DMS53 treated with DMSO at 0.1 percent for 48 hours (cell line): ENCODE measurements at regions not wholly inside any gene's neighbourhood (a gene's known extent, or its start where the extent isn't known, plus 50 kb on each side); places are given as distances from the start of the nearest gene placed in this dataset.
"Not testable (repeated sequence)": the region's sequence is repeated elsewhere in the genome, so short reads cannot be mapped to it uniquely, and the experiment has no call there.

Source experiments
- DNase-seq: peaks from one replicate; lab custom pipeline; 2025; ENCODE audit not compliant: unreplicated experiment; lab: John Stamatoyannopoulos, UW

GRCh38 chr10:42984761-42985325, 92.0 kb upstream of the RET start:
- DNase-seq = no peak

DNA sequence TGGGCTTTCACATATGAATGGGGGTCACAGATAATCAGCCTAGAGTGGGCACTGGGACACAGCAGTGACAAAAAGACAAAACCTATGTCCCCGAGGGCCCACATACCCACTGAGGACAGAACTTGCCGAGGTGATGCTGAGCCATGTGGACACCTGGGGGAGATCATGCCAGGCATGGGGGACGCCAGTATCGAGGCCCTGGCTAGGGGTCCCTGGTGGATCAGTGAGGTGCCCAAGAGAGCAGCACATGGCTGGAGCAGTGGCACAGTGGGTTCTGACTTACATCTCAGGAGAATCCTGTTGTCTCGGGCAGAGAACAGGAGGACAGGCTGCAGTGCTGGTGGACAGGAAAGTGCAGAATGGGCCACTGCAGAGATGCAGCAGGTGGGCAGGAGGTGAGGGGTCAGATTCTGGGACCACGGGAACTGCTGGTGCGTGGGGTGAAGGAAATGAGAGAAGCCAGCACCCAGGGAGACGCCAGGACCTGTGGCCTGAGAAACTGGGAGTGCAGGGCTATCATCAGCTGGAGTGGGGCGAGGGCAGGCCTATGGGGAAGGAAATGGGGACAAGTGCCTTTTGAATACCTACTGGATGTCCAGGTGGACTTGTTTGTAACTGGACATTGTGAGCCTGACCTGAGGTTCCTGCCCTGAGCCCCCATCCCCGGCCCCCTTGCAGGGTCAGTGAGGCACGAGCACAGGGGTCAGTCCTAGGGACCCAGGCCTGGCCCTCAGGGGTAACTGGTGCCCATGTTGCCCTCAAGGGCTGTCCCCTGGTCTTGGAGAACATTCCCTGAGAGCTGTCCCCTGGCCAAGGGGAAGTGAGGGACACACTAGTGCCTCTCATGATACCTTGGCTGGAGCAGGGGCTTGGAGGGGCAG, 91.2 kb upstream of the RET start:
- DNase-seq = no peak

- DNase-seq = no peak
These were observed 90.2 kb upstream of the RET start for GRCh38 chr10:42986633-42987032.

- DNase-seq = no peak
These were observed 89.7 kb upstream of the RET start for GRCh38 chr10:42987121-42987541.

GRCh38 chr10:42987575-42987974, 89.3 kb upstream of the RET start:
- no peak for DNase-seq

DNA sequence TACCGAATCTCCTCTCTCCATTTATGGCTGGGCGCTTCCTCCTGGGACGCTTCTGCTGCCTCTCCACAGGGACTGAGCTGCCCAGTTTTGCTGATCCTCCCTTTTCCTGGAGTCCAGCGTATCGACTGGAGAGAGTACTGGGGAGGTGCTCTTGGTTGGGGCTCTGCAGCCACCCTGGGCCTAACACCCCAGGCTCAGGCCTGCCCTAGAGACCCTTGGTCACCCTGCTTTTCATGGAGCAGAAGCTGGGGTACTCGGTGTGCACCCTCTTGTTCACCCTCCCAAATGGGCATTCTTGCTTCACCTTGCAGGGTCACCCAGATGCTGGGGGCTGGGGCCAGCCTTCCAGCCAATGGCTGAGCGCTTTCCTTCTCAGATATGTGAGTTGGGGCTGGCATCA, 88.8 kb upstream of the RET start:
- DNase-seq = no peak

GRCh38 chr10:42988517-42989395, 88.1 kb upstream of the RET start:
- DNase-seq = no peak

DNA sequence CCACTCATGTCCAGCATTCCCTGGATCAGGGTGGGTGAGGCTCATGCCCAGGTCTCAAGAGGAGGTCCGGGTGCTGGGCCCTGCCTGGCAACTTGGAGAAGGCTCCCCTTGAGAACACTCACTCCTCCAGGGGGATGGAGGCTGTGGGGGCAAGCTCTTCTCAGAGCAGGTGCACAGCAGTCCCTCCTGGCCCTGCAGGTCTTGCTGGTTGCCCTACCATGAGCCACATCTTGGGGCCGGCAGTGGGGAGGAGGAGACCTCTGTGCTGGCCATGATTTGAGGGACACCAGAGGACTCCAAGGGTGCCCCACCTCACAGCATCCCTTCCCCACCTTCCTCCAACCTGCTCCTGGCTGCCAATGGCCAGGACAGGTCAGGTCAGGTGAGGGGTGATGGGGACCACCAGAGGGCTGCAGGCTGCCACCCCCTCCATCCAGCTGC, 87.4 kb upstream of the RET start:
- no peak for DNase-seq

GRCh38 chr10:42990016-42990720, 86.7 kb upstream of the RET start:
- no peak for DNase-seq

DNA sequence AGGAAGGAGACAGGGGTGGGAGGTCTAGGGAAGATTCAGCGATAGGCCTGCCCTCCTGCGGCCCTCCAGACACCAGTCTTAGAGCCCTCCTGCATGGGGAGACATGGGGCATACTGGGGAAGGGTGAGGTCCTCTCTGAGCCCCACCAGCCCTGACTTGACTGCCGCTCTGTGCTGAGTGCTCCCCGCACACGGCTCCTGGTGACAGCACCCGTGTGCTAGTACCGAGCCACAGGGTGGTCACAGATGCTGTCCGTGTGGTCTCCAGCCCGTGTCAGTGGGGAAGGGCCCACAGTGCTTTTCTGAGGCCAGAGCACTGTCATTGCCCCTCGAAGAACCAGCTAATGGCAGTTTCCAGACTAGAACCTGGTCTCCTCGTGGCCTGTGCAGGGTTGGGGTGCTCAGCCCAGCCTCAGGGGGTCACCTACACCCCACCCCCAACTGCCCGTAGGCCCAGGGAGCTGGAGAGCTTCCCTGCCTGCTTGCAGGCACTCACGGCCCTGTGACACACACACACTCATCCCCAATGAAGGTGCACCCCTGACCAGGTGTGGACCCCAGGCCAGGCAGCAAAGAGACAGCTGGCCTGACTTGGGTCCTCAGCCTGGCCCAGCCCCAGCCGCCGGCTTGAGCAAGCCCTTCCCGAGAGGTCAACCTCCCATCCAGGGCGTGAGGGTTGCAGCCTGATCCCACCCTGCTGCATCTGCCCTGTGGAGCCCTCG, 86.0 kb upstream of the RET start:
- DNase-seq = no peak

- DNase-seq = no peak
These were observed 85.3 kb upstream of the RET start for GRCh38 chr10:42991442-42992098.

DNA sequence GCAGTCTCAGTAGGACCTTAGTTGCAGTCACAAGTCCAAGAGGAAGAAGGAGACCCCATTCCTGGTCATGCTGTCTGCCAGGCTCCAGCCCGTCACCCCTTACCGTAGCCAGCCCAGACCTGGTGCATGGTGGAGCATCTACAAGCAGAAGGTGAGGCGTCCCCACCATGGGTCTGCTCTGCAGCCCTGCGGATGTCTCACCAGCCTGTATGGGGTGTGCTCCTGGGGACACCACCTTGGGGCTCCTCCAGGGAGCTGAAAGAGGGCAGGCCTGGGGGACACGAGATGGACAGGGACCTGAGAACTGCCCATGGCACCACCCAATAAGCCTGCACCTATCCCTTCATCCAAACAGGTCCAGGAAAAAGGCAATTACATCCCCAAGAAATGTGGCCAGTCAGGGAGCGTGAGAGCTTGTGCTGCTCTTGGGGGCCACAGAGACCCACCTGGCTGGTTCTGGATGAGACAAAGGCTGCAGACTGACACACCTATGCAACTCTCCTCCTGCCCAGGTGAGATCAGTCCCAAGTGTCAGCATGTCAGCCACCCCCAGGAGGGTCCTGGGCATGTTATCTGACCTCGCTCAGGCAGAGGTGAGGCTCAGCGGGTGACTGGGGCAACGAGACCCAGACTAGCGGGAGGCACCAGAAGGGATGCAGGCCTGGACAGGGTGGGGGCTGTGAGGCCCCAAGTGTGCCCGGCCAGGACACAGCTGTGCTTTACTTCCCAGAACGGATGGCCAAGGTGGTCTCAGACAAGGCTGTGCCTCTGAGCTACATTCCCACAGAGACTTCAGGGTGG, 84.5 kb upstream of the RET start:
- DNase-seq = no peak

- no peak for DNase-seq
These were observed 83.9 kb upstream of the RET start for GRCh38 chr10:42992957-42993390.

- DNase-seq = not testable (repeated sequence)
These were observed 82.0 kb upstream of the RET start for GRCh38 chr10:42994909-42995308.

GRCh38 chr10:42995537-42995936, 81.3 kb upstream of the RET start:
- no peak for DNase-seq

GRCh38 chr10:42996588-42996987, 80.3 kb upstream of the RET start:
- no peak for DNase-seq

- DNase-seq = no peak
These were observed 79.6 kb upstream of the RET start for GRCh38 chr10:42997151-42997848.

DNA sequence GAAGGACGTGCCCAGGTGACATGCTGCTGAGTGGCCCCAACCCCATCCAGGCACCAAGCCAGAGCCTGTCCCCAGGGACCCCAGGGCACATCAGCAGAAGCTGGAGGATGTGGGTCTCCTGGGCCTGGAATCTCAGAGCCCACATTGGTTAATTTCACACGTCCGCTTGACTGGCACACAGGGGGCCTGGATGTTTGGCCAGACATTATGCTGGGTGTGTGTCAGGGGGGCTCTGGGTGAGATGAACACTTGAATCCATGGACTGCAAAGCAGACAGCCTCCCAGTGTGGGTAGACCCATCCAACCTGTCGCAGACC, 79.1 kb upstream of the RET start:
- DNase-seq = no peak
